H1 (cell line): ENCODE measurements at regions not wholly inside any gene's neighbourhood (a gene's known extent, or its start where the extent isn't known, plus 50 kb on each side); places are given as distances from the start of the nearest gene placed in this dataset.

ENCODE experiments used
- CTCF ChIA-PET: fragments of 300-600 bp; sonication (Branson Sonifier 250); formaldehyde crosslinking; loops from one replicate; lab custom pipeline; 2021; ENCODE audit not compliant: partially characterized antibody; lab: Charles Lee
- POLR2A ChIA-PET: fragments of 300-600 bp; sonication (Branson Sonifier 250); formaldehyde crosslinking; loops from one replicate; lab custom pipeline; 2021; ENCODE audit warnings: inconsistent platforms; ENCODE audit not compliant: partially characterized antibody; lab: Charles Lee
- DNase-seq, 2 experiments: peaks; one replicate each; pipeline versions ENCODE4 v3.0.0 to v3.0.0-alpha.2; 2010 to 2022; ENCODE audit warnings: low spot score in 2 of 2, low read depth in 1 of 2, mixed read lengths in 1 of 2
- FAIRE-seq: peaks from 2 replicates; lab custom pipeline; 2011; peaks lifted over from hg19 to GRCh38; lab: Jason Lieb, UNC
- H2AFZ ChIP-seq: 2 replicates; pipeline ENCODE4 v1.8.1; 2012; ENCODE audit warnings: low read length, inconsistent platforms
- H2AK5ac ChIP-seq: 2 replicates; pipeline ENCODE4 v1.6.1; 2013; ENCODE audit warnings: low read depth, low read length
- H2BK120ac ChIP-seq: replicated peaks from 2 replicates; pipeline ENCODE3; 2013; ENCODE audit warnings: low read depth, low read length, inconsistent platforms
- H2BK12ac ChIP-seq: 2 replicates; pipeline ENCODE4 v1.6.1; 2013; ENCODE audit warnings: low read depth, low read length
- H2BK15ac ChIP-seq: 2 replicates; pipeline ENCODE4 v1.6.1; 2013; ENCODE audit warnings: low read length
- H2BK20ac ChIP-seq: 2 replicates; pipeline ENCODE4 v1.6.1; 2013; ENCODE audit warnings: low read length
- H2BK5ac ChIP-seq: 2 replicates; pipeline ENCODE4 v1.6.1; 2013; ENCODE audit warnings: low read depth, low read length
- H3K14ac ChIP-seq: 2 replicates; pipeline ENCODE4 v1.6.1; 2013; ENCODE audit warnings: inconsistent platforms; ENCODE audit not compliant: insufficient read length
- H3K18ac ChIP-seq: 2 replicates; pipeline ENCODE4 v1.6.1; 2013; ENCODE audit warnings: low read length; ENCODE audit errors: extremely low read depth
- H3K23ac ChIP-seq: 2 replicates; pipeline ENCODE4 v1.6.1; 2013; ENCODE audit warnings: inconsistent platforms; ENCODE audit not compliant: insufficient read length
- H3K23me2 ChIP-seq: 2 replicates; pipeline ENCODE4 v1.6.1; 2013; ENCODE audit warnings: low read depth, low read length
- H3K27ac ChIP-seq: 2 replicates; pipeline ENCODE4 v1.6.1; 2011; ENCODE audit warnings: low read depth, low read length, inconsistent platforms
- H3K27me3 ChIP-seq, 4 experiments: replicated peaks in 1 of 4; 1 replicate in 1 of 4; 2 replicates in 3 of 4; pipeline versions ENCODE4 v1.6.1 to v1.8.1; 2011 to 2013; ENCODE audit warnings: low read length in 3 of 4, mild to moderate bottlenecking in 3 of 4, inconsistent platforms in 2 of 4, mixed read lengths in 2 of 4, moderate library complexity in 1 of 4; ENCODE audit not compliant: control insufficient read depth in 3 of 4, insufficient read depth in 3 of 4; ENCODE audit errors: extremely low read depth in 1 of 4
- H3K36me3 ChIP-seq, 4 experiments: 2 replicates each; pipeline versions ENCODE4 v1.6.1 to v1.8.1; 2011 to 2013; ENCODE audit warnings: mild to moderate bottlenecking in 4 of 4, low read length in 3 of 4, moderate library complexity in 2 of 4, control low read depth in 1 of 4, inconsistent platforms in 1 of 4; ENCODE audit not compliant: insufficient read depth in 4 of 4, control insufficient read depth in 2 of 4
- H3K4ac ChIP-seq: replicated peaks from 2 replicates; pipeline ENCODE3; 2013; ENCODE audit warnings: low read length, low read depth, mixed read lengths, inconsistent platforms; ENCODE audit not compliant: insufficient read length
- H3K4me1 ChIP-seq, 4 experiments: replicated peaks in 1 of 4; 1 replicate in 1 of 4; 2 replicates in 3 of 4; pipeline versions ENCODE4 v1.6.1 to v1.8.1; 2011 to 2013; ENCODE audit warnings: low read length in 3 of 4, inconsistent platforms in 2 of 4, mixed read lengths in 1 of 4; ENCODE audit not compliant: insufficient read depth in 4 of 4, control insufficient read depth in 3 of 4
- H3K4me2 ChIP-seq, 2 experiments: 2 replicates each; pipeline versions ENCODE4 v1.6.1 to v1.8.1; 2011 to 2013; ENCODE audit warnings: low read depth in 2 of 2, low read length in 2 of 2, control low read depth in 1 of 2, inconsistent platforms in 1 of 2, mild to moderate bottlenecking in 1 of 2; ENCODE audit not compliant: insufficient read depth in 1 of 2
- H3K4me3 ChIP-seq, 4 experiments: fragments of 200-600, 300-600 bp in 1 of 4; sonication (generic), shearing (Covaris generic), sonication (Bioruptor Twin) in 1 of 4; 2 replicates each; pipeline versions ENCODE4 v1.5.1 to v1.8.1; 2011 to 2016; ENCODE audit warnings: low read length in 4 of 4, low read depth in 3 of 4, control low read depth in 2 of 4, inconsistent platforms in 2 of 4, mild to moderate bottlenecking in 2 of 4, mixed read lengths in 1 of 4, moderate library complexity in 1 of 4; ENCODE audit not compliant: insufficient read depth in 2 of 4; ENCODE audit errors: extremely low read depth in 1 of 4
- H3K56ac ChIP-seq: replicated peaks from 2 replicates; pipeline ENCODE3; 2013; ENCODE audit warnings: low read depth, mild to moderate bottlenecking, mixed read lengths, low read length, inconsistent platforms; ENCODE audit not compliant: insufficient read length
- H3K79me1 ChIP-seq: 2 replicates; pipeline ENCODE4 v1.6.1; 2013; ENCODE audit warnings: low read depth, low read length, control low read depth
- H3K79me2 ChIP-seq, 2 experiments: 2 replicates each; pipeline versions ENCODE4 v1.6.1 to v1.8.1; 2012 to 2013; ENCODE audit warnings: low read length in 2 of 2, mild to moderate bottlenecking in 2 of 2, inconsistent platforms in 1 of 2; ENCODE audit not compliant: insufficient read depth in 2 of 2, control insufficient read depth in 1 of 2
- H3K9ac ChIP-seq, 4 experiments: replicated peaks in 1 of 4; 1 replicate in 1 of 4; 2 replicates in 3 of 4; pipeline versions ENCODE4 v1.6.1 to v1.8.1; 2011 to 2013; ENCODE audit warnings: low read depth in 3 of 4, low read length in 3 of 4, control low read depth in 2 of 4, mild to moderate bottlenecking in 2 of 4, moderate library complexity in 2 of 4, inconsistent platforms in 1 of 4; ENCODE audit errors: extremely low read depth in 1 of 4
- H3K9me3 ChIP-seq, 2 experiments: 2 replicates each; pipeline versions ENCODE4 v1.6.1 to v1.8.1; 2012 to 2013; ENCODE audit warnings: mild to moderate bottlenecking in 2 of 2, moderate library complexity in 2 of 2, control low read depth in 1 of 2, inconsistent platforms in 1 of 2, low read depth in 1 of 2, low read length in 1 of 2, mixed read lengths in 1 of 2; ENCODE audit not compliant: insufficient read depth in 2 of 2
- H4K20me1 ChIP-seq, 2 experiments: replicated peaks in 1 of 2; 2 replicates each; pipeline versions ENCODE3 to v1.8.1; 2011 to 2013; ENCODE audit warnings: inconsistent platforms in 2 of 2, low read length in 2 of 2, mild to moderate bottlenecking in 1 of 2; ENCODE audit not compliant: insufficient read depth in 2 of 2, control insufficient read depth in 1 of 2
- H4K5ac ChIP-seq: 2 replicates; pipeline ENCODE4 v1.6.1; 2013; ENCODE audit warnings: low read length, low read depth, mixed read lengths, inconsistent platforms; ENCODE audit not compliant: insufficient read length
- H4K8ac ChIP-seq: 2 replicates; pipeline ENCODE4 v1.8.0; 2013; ENCODE audit warnings: mild to moderate bottlenecking, moderate library complexity, low read length, inconsistent platforms; ENCODE audit not compliant: insufficient read depth; ENCODE audit errors: extremely low read depth
- H4K91ac ChIP-seq: replicated peaks from 2 replicates; pipeline ENCODE3; 2013; ENCODE audit warnings: low read length, mixed read lengths, inconsistent platforms; ENCODE audit not compliant: insufficient read length
- BCL11A ChIP-seq, 2 experiments: IDR thresholded peaks; one replicate each; pipeline ENCODE4 v1.6.1; 2011; ENCODE audit warnings: low read depth in 2 of 2, low read length in 2 of 2, mild to moderate bottlenecking in 2 of 2
- BRCA1 ChIP-seq: IDR thresholded peaks from 2 replicates; pipeline ENCODE4 v1.6.1; 2012; ENCODE audit warnings: low read depth, low read length, improper control_type of control experiment
- CEBPB ChIP-seq: IDR thresholded peaks from 2 replicates; pipeline ENCODE4 v1.6.1; 2012; ENCODE audit warnings: low read depth, low read length
- EGR1 ChIP-seq: IDR thresholded peaks from 2 replicates; pipeline ENCODE4 v1.6.1; 2011; ENCODE audit warnings: low read depth, low read length, borderline replicate concordance
- GTF2F1 ChIP-seq: IDR thresholded peaks from 2 replicates; pipeline ENCODE4 v1.6.1; 2012; ENCODE audit warnings: low read depth, low read length, improper control_type of control experiment, borderline replicate concordance
- JUN ChIP-seq: IDR thresholded peaks from 2 replicates; pipeline ENCODE4 v1.6.1; 2011; ENCODE audit warnings: low read depth, mild to moderate bottlenecking, improper control_type of control experiment, low read length
- MAFK ChIP-seq: IDR thresholded peaks from 2 replicates; pipeline ENCODE4 v1.6.1; 2012; ENCODE audit warnings: low read depth, mild to moderate bottlenecking, improper control_type of control experiment, low read length
- TAF1 ChIP-seq: IDR thresholded peaks from 2 replicates; pipeline ENCODE4 v1.6.1; 2011; ENCODE audit warnings: mild to moderate bottlenecking, low read depth, low read length
- TBP ChIP-seq: IDR thresholded peaks from 2 replicates; pipeline ENCODE4 v1.6.1; 2011; ENCODE audit warnings: low read depth, low read length, improper control_type of control experiment
- TEAD4 ChIP-seq: IDR thresholded peaks from 2 replicates; pipeline ENCODE4 v1.6.1; 2012; ENCODE audit warnings: low read depth, low read length, inconsistent platforms, mixed read lengths
- YY1 ChIP-seq: IDR thresholded peaks from 2 replicates; pipeline ENCODE4 v1.6.1; 2011; ENCODE audit warnings: low read depth, mild to moderate bottlenecking, low read length
- WGBS, 2 experiments: shearing (Covaris generic) in 1 of 2; methylation state at CpG; one replicate each; pipeline versions ENCODE4 v1.1.6 to v1.1.7; 2013 to 2015; ENCODE audit warnings: low lambda C conversion rate in 2 of 2, mixed read lengths in 2 of 2, inconsistent platforms in 1 of 2, low coverage in 1 of 2, missing lambda C conversion rate in 1 of 2; ENCODE audit not compliant: insufficient replicate concordance in 2 of 2, insufficient coverage in 1 of 2, insufficient read length in 1 of 2; ENCODE audit errors: extremely low coverage in 1 of 2, missing lambda C conversion rate in 1 of 2; 5-methylcytosine and 5-hydroxymethylcytosine counted together
- TF ChIP-seq, protein P1 (sequence below): IDR thresholded peaks from 2 replicates; pipeline ENCODE4 v1.6.1; 2011; ENCODE audit warnings: low read length, improper control_type of control experiment
- TF ChIP-seq, protein P2 (sequence below), 3 experiments: IDR thresholded peaks; 1 replicate in 2 of 3; 2 replicates in 1 of 3; pipeline versions ENCODE4 v1.5.1 to v1.6.1; 2011; ENCODE audit warnings: low read length in 3 of 3, mild to moderate bottlenecking in 3 of 3, inconsistent platforms in 2 of 3, low read depth in 1 of 3, moderate library complexity in 1 of 3; ENCODE audit not compliant: insufficient read depth in 1 of 3; ENCODE audit errors: control extremely low read depth in 1 of 3

GRCh38 chr1:198864695-198865094 lies 225.9 kb downstream of the PTPRC start:
- Histone ChIP-seq H4K91ac (no peak overlapping the region), H3K14ac (no peak overlapping the region), H4K5ac (no peak overlapping the region), H2BK15ac (no peak overlapping the region), H2AFZ (no peak overlapping the region), H2BK20ac (no peak overlapping the region), H3K27me3 (no peaks in the 10 kb centered on the region), H2BK5ac (no peak overlapping the region), H3K4me3 (no peak overlapping the region), H3K9me3 (no peaks in the 10 kb centered on the region), H3K79me2 (no peaks in the 10 kb centered on the region), H4K20me1 (no peaks in the 10 kb centered on the region), H3K18ac (no peak overlapping the region), H3K79me1 (no peaks in the 10 kb centered on the region), H3K27ac (no peak overlapping the region), H3K23ac (no peak overlapping the region), H3K36me3 (no peaks in the 10 kb centered on the region), H3K9ac (no peak overlapping the region), H2BK120ac (no peak overlapping the region), H3K4me2 (no peak overlapping the region), H2BK12ac (no peak overlapping the region), H2AK5ac (no peak overlapping the region), H3K4me1 (no peaks in the 10 kb centered on the region), H3K23me2 (no peaks in the 10 kb centered on the region), H3K4ac (no peak overlapping the region), H3K56ac (no peak overlapping the region), H4K8ac (no peak overlapping the region)
- FAIRE-seq (no peak), DNase-seq (no peak)
- 91% methylated on average over 4 of the region's 4 CpGs; no CpG with 5 or more reads in 1 of the 2 experiments for WGBS, 2 experiments
- ChIA-PET POLR2A (no interaction called here), CTCF (no interaction called here)
- TF ChIP-seq EGR1 (no peak), JUN (no peak), GTF2F1 (no peak), TEAD4 (no peak), MAFK (no peak), CEBPB (no peak), BCL11A (IDR thresholded peaks at IDR 0.05; ENCODE audit: low read depth in 2 of 2, low read length in 2 of 2) (no peak), YY1 (no peak), BRCA1 (no peak), TBP (no peak), TAF1 (no peak)
- TF ChIP-seq, protein P1, sequence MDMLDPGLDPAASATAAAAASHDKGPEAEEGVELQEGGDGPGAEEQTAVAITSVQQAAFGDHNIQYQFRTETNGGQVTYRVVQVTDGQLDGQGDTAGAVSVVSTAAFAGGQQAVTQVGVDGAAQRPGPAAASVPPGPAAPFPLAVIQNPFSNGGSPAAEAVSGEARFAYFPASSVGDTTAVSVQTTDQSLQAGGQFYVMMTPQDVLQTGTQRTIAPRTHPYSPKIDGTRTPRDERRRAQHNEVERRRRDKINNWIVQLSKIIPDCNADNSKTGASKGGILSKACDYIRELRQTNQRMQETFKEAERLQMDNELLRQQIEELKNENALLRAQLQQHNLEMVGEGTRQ = no peak
- TF ChIP-seq, protein P2, sequence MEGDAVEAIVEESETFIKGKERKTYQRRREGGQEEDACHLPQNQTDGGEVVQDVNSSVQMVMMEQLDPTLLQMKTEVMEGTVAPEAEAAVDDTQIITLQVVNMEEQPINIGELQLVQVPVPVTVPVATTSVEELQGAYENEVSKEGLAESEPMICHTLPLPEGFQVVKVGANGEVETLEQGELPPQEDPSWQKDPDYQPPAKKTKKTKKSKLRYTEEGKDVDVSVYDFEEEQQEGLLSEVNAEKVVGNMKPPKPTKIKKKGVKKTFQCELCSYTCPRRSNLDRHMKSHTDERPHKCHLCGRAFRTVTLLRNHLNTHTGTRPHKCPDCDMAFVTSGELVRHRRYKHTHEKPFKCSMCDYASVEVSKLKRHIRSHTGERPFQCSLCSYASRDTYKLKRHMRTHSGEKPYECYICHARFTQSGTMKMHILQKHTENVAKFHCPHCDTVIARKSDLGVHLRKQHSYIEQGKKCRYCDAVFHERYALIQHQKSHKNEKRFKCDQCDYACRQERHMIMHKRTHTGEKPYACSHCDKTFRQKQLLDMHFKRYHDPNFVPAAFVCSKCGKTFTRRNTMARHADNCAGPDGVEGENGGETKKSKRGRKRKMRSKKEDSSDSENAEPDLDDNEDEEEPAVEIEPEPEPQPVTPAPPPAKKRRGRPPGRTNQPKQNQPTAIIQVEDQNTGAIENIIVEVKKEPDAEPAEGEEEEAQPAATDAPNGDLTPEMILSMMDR (IDR thresholded peaks at IDR 0.05; ENCODE audit: control extremely low read depth in 1 of 3, insufficient read depth in 1 of 3, low read depth in 1 of 3, low read length in 3 of 3) = no peak
